Neural cell (in vitro differentiated cells): ENCODE measurements at regions not wholly inside any gene's neighbourhood (a gene's known extent, or its start where the extent isn't known, plus 50 kb on each side); places are given as distances from the start of the nearest gene placed in this dataset.

Source experiments
- H2AFZ ChIP-seq: fragments of 200-600, 300-800 bp; sonication (generic), shearing (Covaris generic); 2 replicates; pipeline ENCODE4 v1.6.0; 2014; ENCODE audit warnings: low read depth, mild to moderate bottlenecking, antibody characterized with exemption, low read length, moderate library complexity
- H3F3A ChIP-seq: fragments of 200-600 bp; shearing (Covaris generic); 2 replicates; pipeline ENCODE4 v1.6.1; 2016; ENCODE audit warnings: mild to moderate bottlenecking, moderate library complexity, mixed read lengths, antibody characterized with exemption, low read length; ENCODE audit not compliant: insufficient read depth, poor library complexity, severe bottlenecking
- H3K27ac ChIP-seq: fragments of 200-600, 300-800 bp; sonication (generic), shearing (Covaris generic); 2 replicates; pipeline ENCODE4 v1.5.1; 2014; ENCODE audit warnings: mild to moderate bottlenecking, low read length, moderate library complexity
- H3K27me3 ChIP-seq: fragments of 300-800, 200-600 bp; sonication (generic), shearing (Covaris generic); 2 replicates; pipeline ENCODE4 v1.6.0; 2014; ENCODE audit warnings: mild to moderate bottlenecking, low read depth, low read length, moderate library complexity; ENCODE audit not compliant: insufficient read depth
- H3K36me3 ChIP-seq: fragments of 300-800, 200-600 bp; sonication (generic), shearing (Covaris generic); 2 replicates; pipeline ENCODE4 v1.5.1; 2014; ENCODE audit warnings: mild to moderate bottlenecking, antibody characterized with exemption, low read length, moderate library complexity; ENCODE audit not compliant: insufficient read depth
- H3K4me2 ChIP-seq: fragments of 300-800, 200-600 bp; sonication (generic), shearing (Covaris generic); 2 replicates; pipeline ENCODE4 v1.6.0; 2014; ENCODE audit warnings: mild to moderate bottlenecking, low read length
- H3K4me3 ChIP-seq: fragments of 300-800, 200-600 bp; sonication (generic), shearing (Covaris generic); 2 replicates; pipeline ENCODE4 v1.5.1; 2014; ENCODE audit warnings: mild to moderate bottlenecking, low read length, moderate library complexity
- H3K79me2 ChIP-seq: fragments of 200-600 bp; shearing (Covaris generic); replicated peaks from 2 replicates; pipeline ENCODE4 v1.6.0; 2014; ENCODE audit warnings: mild to moderate bottlenecking, low read length, moderate library complexity; ENCODE audit not compliant: insufficient read depth
- H3K9ac ChIP-seq: fragments of 300-800, 200-600 bp; sonication (generic), shearing (Covaris generic); 2 replicates; pipeline ENCODE4 v1.6.1; 2016; ENCODE audit warnings: mild to moderate bottlenecking, low read length, mixed read lengths
- H3K9me2 ChIP-seq: fragments of 200-600 bp; shearing (Covaris generic); 2 replicates; pipeline ENCODE4 v1.6.1; 2016; ENCODE audit warnings: mild to moderate bottlenecking, low read length, mixed read lengths; ENCODE audit not compliant: insufficient read depth
- H3K9me3 ChIP-seq: fragments of 200-600, 300-800 bp; sonication (generic), shearing (Covaris generic); 2 replicates; pipeline ENCODE4 v1.6.1; 2016; ENCODE audit warnings: mild to moderate bottlenecking, mixed run types, low read length, moderate library complexity, mixed read lengths
- H4K20me1 ChIP-seq: fragments of 200-600 bp; shearing (Covaris generic); 2 replicates; pipeline ENCODE4 v1.6.1; 2016; ENCODE audit warnings: mild to moderate bottlenecking, mixed run types; ENCODE audit not compliant: insufficient read depth
- EP300 ChIP-seq: fragments of 450-650 bp; conservative IDR thresholded peaks from 2 replicates; pipeline ENCODE4 v1.6.1; 2014; ENCODE audit warnings: antibody characterized with exemption, mild to moderate bottlenecking, moderate library complexity; ENCODE audit not compliant: poor library complexity, severe bottlenecking
- EZH2 ChIP-seq: fragments of 200-600, 300-800 bp; shearing (Covaris generic), sonication (generic); IDR thresholded peaks from 2 replicates; pipeline ENCODE4 v1.6.1; 2014; ENCODE audit warnings: antibody characterized with exemption, low read length, borderline replicate concordance, mild to moderate bottlenecking; ENCODE audit not compliant: insufficient read depth, poor library complexity, severe bottlenecking
- MXI1 ChIP-seq: fragments of 450-650 bp; conservative IDR thresholded peaks from 2 replicates; pipeline ENCODE4 v1.6.1; 2014; ENCODE audit warnings: antibody characterized with exemption, mild to moderate bottlenecking; ENCODE audit not compliant: poor library complexity, severe bottlenecking
- POLR2AphosphoS5 ChIP-seq: IDR thresholded peaks from 2 replicates; pipeline ENCODE4 v1.6.1; 2012
- RAD21 ChIP-seq: fragments of 450-650 bp; conservative IDR thresholded peaks from 2 replicates; pipeline ENCODE4 v1.6.1; 2014; ENCODE audit warnings: antibody characterized with exemption, mild to moderate bottlenecking, moderate library complexity
- SMC3 ChIP-seq: fragments of 450-650 bp; conservative IDR thresholded peaks from 2 replicates; pipeline ENCODE4 v1.6.1; 2014; ENCODE audit warnings: antibody characterized with exemption, mild to moderate bottlenecking, moderate library complexity; ENCODE audit not compliant: poor library complexity
- TAF1 ChIP-seq: IDR thresholded peaks from 2 replicates; pipeline ENCODE4 v1.6.1; 2012; ENCODE audit warnings: low read depth
- TF ChIP-seq, protein P1 (sequence below): IDR thresholded peaks from 2 replicates; pipeline ENCODE4 v1.6.1; 2012; ENCODE audit warnings: borderline replicate concordance
- TF ChIP-seq, protein P2 (sequence below): fragments of 450-650 bp; IDR thresholded peaks from 2 replicates; pipeline ENCODE4 v1.5.1; 2014; ENCODE audit warnings: antibody characterized with exemption, mild to moderate bottlenecking, moderate library complexity; ENCODE audit not compliant: poor library complexity, severe bottlenecking

- Histone ChIP-seq H3K79me2 (no peaks in the 10 kb centered on the region), H3K4me2 (no peak overlapping the region), H3K36me3 (no peaks in the 10 kb centered on the region), H3F3A (no peaks in the 10 kb centered on the region), H3K9me3 (no peaks in the 10 kb centered on the region), H3K27me3 (no peaks in the 10 kb centered on the region), H3K4me3 (no peak overlapping the region), H3K27ac (no peak overlapping the region), H2AFZ (no peak overlapping the region), H3K9me2 (no peaks in the 10 kb centered on the region), H3K9ac (no peak overlapping the region), H4K20me1 (no peaks in the 10 kb centered on the region)
- TF ChIP-seq EZH2 = no peak
- TF ChIP-seq POLR2AphosphoS5 = no peak
- TF ChIP-seq, protein P1, sequence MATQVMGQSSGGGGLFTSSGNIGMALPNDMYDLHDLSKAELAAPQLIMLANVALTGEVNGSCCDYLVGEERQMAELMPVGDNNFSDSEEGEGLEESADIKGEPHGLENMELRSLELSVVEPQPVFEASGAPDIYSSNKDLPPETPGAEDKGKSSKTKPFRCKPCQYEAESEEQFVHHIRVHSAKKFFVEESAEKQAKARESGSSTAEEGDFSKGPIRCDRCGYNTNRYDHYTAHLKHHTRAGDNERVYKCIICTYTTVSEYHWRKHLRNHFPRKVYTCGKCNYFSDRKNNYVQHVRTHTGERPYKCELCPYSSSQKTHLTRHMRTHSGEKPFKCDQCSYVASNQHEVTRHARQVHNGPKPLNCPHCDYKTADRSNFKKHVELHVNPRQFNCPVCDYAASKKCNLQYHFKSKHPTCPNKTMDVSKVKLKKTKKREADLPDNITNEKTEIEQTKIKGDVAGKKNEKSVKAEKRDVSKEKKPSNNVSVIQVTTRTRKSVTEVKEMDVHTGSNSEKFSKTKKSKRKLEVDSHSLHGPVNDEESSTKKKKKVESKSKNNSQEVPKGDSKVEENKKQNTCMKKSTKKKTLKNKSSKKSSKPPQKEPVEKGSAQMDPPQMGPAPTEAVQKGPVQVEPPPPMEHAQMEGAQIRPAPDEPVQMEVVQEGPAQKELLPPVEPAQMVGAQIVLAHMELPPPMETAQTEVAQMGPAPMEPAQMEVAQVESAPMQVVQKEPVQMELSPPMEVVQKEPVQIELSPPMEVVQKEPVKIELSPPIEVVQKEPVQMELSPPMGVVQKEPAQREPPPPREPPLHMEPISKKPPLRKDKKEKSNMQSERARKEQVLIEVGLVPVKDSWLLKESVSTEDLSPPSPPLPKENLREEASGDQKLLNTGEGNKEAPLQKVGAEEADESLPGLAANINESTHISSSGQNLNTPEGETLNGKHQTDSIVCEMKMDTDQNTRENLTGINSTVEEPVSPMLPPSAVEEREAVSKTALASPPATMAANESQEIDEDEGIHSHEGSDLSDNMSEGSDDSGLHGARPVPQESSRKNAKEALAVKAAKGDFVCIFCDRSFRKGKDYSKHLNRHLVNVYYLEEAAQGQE = no peak
- TF ChIP-seq, protein P2, sequence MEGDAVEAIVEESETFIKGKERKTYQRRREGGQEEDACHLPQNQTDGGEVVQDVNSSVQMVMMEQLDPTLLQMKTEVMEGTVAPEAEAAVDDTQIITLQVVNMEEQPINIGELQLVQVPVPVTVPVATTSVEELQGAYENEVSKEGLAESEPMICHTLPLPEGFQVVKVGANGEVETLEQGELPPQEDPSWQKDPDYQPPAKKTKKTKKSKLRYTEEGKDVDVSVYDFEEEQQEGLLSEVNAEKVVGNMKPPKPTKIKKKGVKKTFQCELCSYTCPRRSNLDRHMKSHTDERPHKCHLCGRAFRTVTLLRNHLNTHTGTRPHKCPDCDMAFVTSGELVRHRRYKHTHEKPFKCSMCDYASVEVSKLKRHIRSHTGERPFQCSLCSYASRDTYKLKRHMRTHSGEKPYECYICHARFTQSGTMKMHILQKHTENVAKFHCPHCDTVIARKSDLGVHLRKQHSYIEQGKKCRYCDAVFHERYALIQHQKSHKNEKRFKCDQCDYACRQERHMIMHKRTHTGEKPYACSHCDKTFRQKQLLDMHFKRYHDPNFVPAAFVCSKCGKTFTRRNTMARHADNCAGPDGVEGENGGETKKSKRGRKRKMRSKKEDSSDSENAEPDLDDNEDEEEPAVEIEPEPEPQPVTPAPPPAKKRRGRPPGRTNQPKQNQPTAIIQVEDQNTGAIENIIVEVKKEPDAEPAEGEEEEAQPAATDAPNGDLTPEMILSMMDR = no peak
- TF ChIP-seq SMC3 = no peak
- no peak for TF ChIP-seq EP300
- no peak for TF ChIP-seq TAF1
- no peak for TF ChIP-seq MXI1
- no peak for TF ChIP-seq RAD21
These were observed 1239.8 kb upstream of the ACO1 start for GRCh38 chr9:31144614-31145013.

DNA sequence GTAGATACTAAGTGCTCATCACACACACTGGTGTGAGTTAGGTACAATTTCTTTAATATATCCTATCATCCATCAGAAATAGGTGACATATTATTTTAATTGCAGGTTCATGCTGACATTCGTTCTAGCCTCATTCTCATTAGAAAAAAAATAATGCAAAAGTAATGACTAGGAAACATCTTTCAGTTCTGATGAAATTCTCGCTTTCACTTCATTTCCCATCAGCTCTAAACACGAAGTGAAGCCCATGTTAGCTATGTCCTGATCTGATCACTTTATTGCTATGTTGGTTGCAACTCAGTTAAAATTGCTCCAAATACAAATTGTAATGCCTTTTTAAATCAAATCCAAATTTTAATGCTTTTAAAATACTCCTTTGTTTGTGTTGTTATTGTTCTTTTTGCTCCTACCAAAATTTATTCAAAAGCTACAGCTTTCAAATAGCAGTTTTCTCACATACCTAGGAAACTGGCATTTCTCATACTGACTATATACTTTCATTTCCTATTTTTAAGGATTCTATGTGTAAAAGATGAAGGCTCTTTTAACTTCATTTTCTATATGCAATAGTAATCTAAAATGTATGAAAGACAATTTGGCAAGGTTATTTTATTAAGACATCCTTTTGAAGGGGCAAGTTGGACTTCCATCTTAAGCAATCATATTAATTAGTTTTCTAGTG, 1237.8 kb upstream of the ACO1 start:
- H3K36me3 ChIP-seq = no peaks in the 10 kb centered on the region
- H3F3A ChIP-seq = no peaks in the 10 kb centered on the region
- H2AFZ ChIP-seq = no peak overlapping the region
- H3K27me3 ChIP-seq = no peaks in the 10 kb centered on the region
- no peak overlapping the region for H3K9ac ChIP-seq
- H3K4me3 ChIP-seq = no peak overlapping the region
- no peaks in the 10 kb centered on the region for H3K9me3 ChIP-seq
- no peak overlapping the region for H3K27ac ChIP-seq
- no peaks in the 10 kb centered on the region for H4K20me1 ChIP-seq
- no peak for TF ChIP-seq SMC3
- TF ChIP-seq, protein P1 = no peak
- TF ChIP-seq, protein P2 = no peak
- TF ChIP-seq RAD21 = no peak
- no peak for TF ChIP-seq TAF1
- no peak for TF ChIP-seq EP300
- TF ChIP-seq EZH2 = no peak
- TF ChIP-seq MXI1 = no peak
- TF ChIP-seq POLR2AphosphoS5 = no peak
- H3K9me2 ChIP-seq = no peaks in the 10 kb centered on the region
- no peak overlapping the region for H3K4me2 ChIP-seq
- H3K79me2 ChIP-seq = no peaks in the 10 kb centered on the region
